HCT116 (cell line): ENCODE measurements at regions not wholly inside any gene's neighbourhood (a gene's known extent, or its start where the extent isn't known, plus 50 kb on each side); places are given as distances from the start of the nearest gene placed in this dataset.
"Not testable (repeated sequence)": the region's sequence is repeated elsewhere in the genome, so short reads cannot be mapped to it uniquely, and the experiment has no call there.

ENCODE experiments used
- ATAC-seq: fragments of 200-7000 bp; cut with Tn5 transposase; 2 replicates; pipeline ENCODE4 v1.9.1; 2020; ENCODE audit warnings: mild to moderate bottlenecking, moderate library complexity
- BruUV-seq: library from RNA; stranded (reverse); fragments of 400-500 nt; replicated peaks from 2 replicates; lab custom pipeline; 2021; lab: Mats Ljungman, UMichigan
- CTCF ChIA-PET: fragments of 300-600 bp; sonication (Branson Sonifier 250); formaldehyde crosslinking; loops from one replicate; lab custom pipeline; 2021; ENCODE audit warnings: antibody characterized with exemption; lab: Charles Lee
- POLR2A ChIA-PET: fragments of 300-600, 350-600 bp; sonication (Branson Sonifier 250); formaldehyde crosslinking; loops from one replicate; lab custom pipeline; 2021; ENCODE audit warnings: antibody characterized with exemption; lab: Charles Lee
- RAD21 ChIA-PET, 2 experiments: fragments of 300-600 bp; sonication (Branson Sonifier 250); formaldehyde crosslinking; loops; one replicate each; lab custom pipeline; 2023; ENCODE audit warnings: low total read pairs in 2 of 2; ENCODE audit not compliant: uncharacterized antibody in 2 of 2, unreplicated experiment in 2 of 2, low non-redundant PET in 1 of 2; lab: Charles Lee
- DNase-seq: peaks from one replicate; pipeline ENCODE4 v3.0.0-alpha.2; 2010; ENCODE audit warnings: low read depth, low spot score
- H2AFZ ChIP-seq: fragments of 200-600 bp; shearing (Covaris generic), sonication (generic); 2 replicates; pipeline ENCODE4 v1.6.1; 2017; ENCODE audit warnings: low read depth, mixed run types, mixed read lengths, antibody characterized with exemption, low read length; ENCODE audit not compliant: poor library complexity, severe bottlenecking
- H3K27ac ChIP-seq: 2 replicates; pipeline ENCODE4 v1.5.1; 2012; ENCODE audit warnings: low read depth, low read length
- H3K27me3 ChIP-seq: fragments of 200-600 bp; sonication (generic); 2 replicates; pipeline ENCODE4 v1.6.1; 2016; ENCODE audit warnings: mixed run types, low read length, mixed read lengths; ENCODE audit not compliant: insufficient read depth
- H3K36me3 ChIP-seq, 2 experiments: fragments of 200-500 bp in 1 of 2; fragments of 200-600 bp in 1 of 2; sonication (Bioruptor generic) in 1 of 2; sonication (generic) in 1 of 2; 2 replicates each; pipeline versions ENCODE4 v1.5.1 to v1.6.1; 2014 to 2016; ENCODE audit warnings: low read length in 2 of 2, inconsistent platforms in 1 of 2, mixed read lengths in 1 of 2, mixed run types in 1 of 2; ENCODE audit not compliant: insufficient read depth in 2 of 2, control insufficient read depth in 1 of 2
- H3K4me1 ChIP-seq, 2 experiments: fragments of 200-600 bp in 1 of 2; sonication (generic) in 1 of 2; 2 replicates each; pipeline versions ENCODE4 v1.5.1 to v1.6.1; 2012 to 2017; ENCODE audit warnings: low read length in 2 of 2, inconsistent platforms in 1 of 2, mild to moderate bottlenecking in 1 of 2, mixed read lengths in 1 of 2, mixed run types in 1 of 2, moderate library complexity in 1 of 2; ENCODE audit not compliant: insufficient read depth in 2 of 2, control insufficient read depth in 1 of 2
- H3K4me2 ChIP-seq: fragments of 200-600 bp; sonication (generic); 2 replicates; pipeline ENCODE4 v1.6.1; 2017; ENCODE audit warnings: mixed run types, low read length, mixed read lengths
- H3K4me3 ChIP-seq, 2 experiments: fragments of 200-600 bp in 1 of 2; sonication (generic) in 1 of 2; replicated peaks in 1 of 2; 2 replicates each; pipeline ENCODE4 v1.5.1; 2011 to 2016; ENCODE audit warnings: low read length in 2 of 2, control low read depth in 1 of 2, low read depth in 1 of 2, mild to moderate bottlenecking in 1 of 2, mixed read lengths in 1 of 2, mixed run types in 1 of 2
- H3K79me2 ChIP-seq: fragments of 200-600 bp; sonication (generic); 2 replicates; pipeline ENCODE4 v1.6.1; 2017; ENCODE audit warnings: mild to moderate bottlenecking, mixed run types, low read length, moderate library complexity, mixed read lengths; ENCODE audit not compliant: insufficient read depth
- H3K9ac ChIP-seq: fragments of 200-600 bp; sonication (generic); 2 replicates; pipeline ENCODE4 v1.6.1; 2016; ENCODE audit warnings: low read length, mixed read lengths
- H3K9me2 ChIP-seq: fragments of 200-600 bp; sonication (generic), shearing (Covaris generic); 2 replicates; pipeline ENCODE4 v1.6.1; 2017; ENCODE audit warnings: mixed run types, mild to moderate bottlenecking, moderate library complexity; ENCODE audit not compliant: insufficient read depth
- H3K9me3 ChIP-seq, 2 experiments: fragments of 200-500 bp in 1 of 2; fragments of 200-600 bp in 1 of 2; sonication (Bioruptor generic) in 1 of 2; sonication (generic) in 1 of 2; 2 replicates each; pipeline ENCODE4 v1.6.1; 2014 to 2017; ENCODE audit warnings: low read length in 2 of 2, mixed read lengths in 2 of 2, inconsistent platforms in 1 of 2, low read depth in 1 of 2, mild to moderate bottlenecking in 1 of 2, mixed run types in 1 of 2, moderate library complexity in 1 of 2; ENCODE audit not compliant: control insufficient read depth in 1 of 2, insufficient read depth in 1 of 2
- H4K20me1 ChIP-seq: fragments of 200-600 bp; sonication (generic), shearing (Covaris generic); 2 replicates; pipeline ENCODE4 v1.6.1; 2017; ENCODE audit warnings: mixed run types, mild to moderate bottlenecking, moderate library complexity; ENCODE audit not compliant: insufficient read depth
- CBX3 ChIP-seq: IDR thresholded peaks from 2 replicates; pipeline ENCODE4 v1.6.1; 2012; ENCODE audit warnings: low read depth
- EGR1 ChIP-seq: IDR thresholded peaks from 2 replicates; pipeline ENCODE4 v1.6.1; 2012; ENCODE audit warnings: low read depth
- ELF1 ChIP-seq: IDR thresholded peaks from 2 replicates; pipeline ENCODE4 v1.6.1; 2012; ENCODE audit warnings: low read depth, borderline replicate concordance
- POLR2AphosphoS5 ChIP-seq: IDR thresholded peaks from 2 replicates; pipeline ENCODE4 v1.6.1; 2011; ENCODE audit warnings: mild to moderate bottlenecking, low read depth, low read length, moderate library complexity
- RAD21 ChIP-seq: IDR thresholded peaks from 2 replicates; pipeline ENCODE4 v1.6.1; 2012; ENCODE audit warnings: low read depth, mild to moderate bottlenecking
- SP1 ChIP-seq: IDR thresholded peaks from 2 replicates; pipeline ENCODE4 v1.6.1; 2012; ENCODE audit warnings: low read depth
- TCF7L2 ChIP-seq: IDR thresholded peaks from 2 replicates; pipeline ENCODE4 v1.7.0; 2011; ENCODE audit warnings: borderline replicate concordance, inconsistent platforms; ENCODE audit not compliant: insufficient read depth, insufficient read length; ENCODE audit errors: extremely low read depth
- YY1 ChIP-seq: IDR thresholded peaks from 2 replicates; pipeline ENCODE4 v1.6.1; 2011; ENCODE audit warnings: low read length, low read depth, moderate library complexity, mild to moderate bottlenecking; ENCODE audit not compliant: insufficient replicate concordance; ENCODE audit errors: extremely low read depth
- ZNF274 ChIP-seq: fragments of 200-500 bp; sonication (Bioruptor generic); IDR thresholded peaks from 2 replicates; pipeline ENCODE4 v1.6.1; 2014; ENCODE audit warnings: mild to moderate bottlenecking, low read depth, low read length, inconsistent platforms
- intact Hi-C: fragments of 100-400 bp; cut with micrococcal nuclease; formaldehyde crosslinking; loops from 2 replicates; pipeline ENCODE4 v1.10.0; 2022
- TF ChIP-seq, protein P1 (sequence below): IDR thresholded peaks from 2 replicates; pipeline ENCODE4 v1.6.1; 2012
- TF ChIP-seq, protein P2 (sequence below): IDR thresholded peaks from 2 replicates; pipeline ENCODE4 v1.6.1; 2012

DNA sequence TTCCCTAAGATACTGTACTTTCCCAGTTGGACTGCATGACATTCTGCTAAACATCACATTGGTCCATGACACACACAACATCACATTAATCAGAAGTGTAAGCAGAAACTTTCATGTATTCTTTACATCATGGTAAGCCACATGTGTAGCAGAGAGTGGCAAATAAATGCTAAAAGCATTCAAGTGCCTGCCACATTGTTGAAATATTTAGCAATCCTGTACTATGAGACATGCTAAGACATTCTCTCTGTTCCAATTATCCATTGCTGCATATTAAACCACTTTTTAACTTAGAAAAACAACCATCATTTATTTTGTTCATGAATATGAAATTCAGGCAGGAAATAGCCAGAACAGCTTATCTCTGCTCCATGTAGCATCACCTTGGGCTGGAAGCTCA lies 207.7 kb upstream of the GJE1 start:
- TF ChIP-seq CBX3: no peak
- Histone ChIP-seq H2AFZ (no peak overlapping the region), H3K4me2 (no peak overlapping the region), H4K20me1 (no peaks in the 10 kb centered on the region), H3K9me3 (no peaks in the 10 kb centered on the region), H3K36me3 (no peaks in the 10 kb centered on the region), H3K27ac (no peak overlapping the region), H3K27me3 (no peaks in the 10 kb centered on the region), H3K4me3 (no peak overlapping the region), H3K9me2 (no peaks in the 10 kb centered on the region), H3K4me1 (no peaks in the 10 kb centered on the region), H3K9ac (no peak overlapping the region), H3K79me2 (no peaks in the 10 kb centered on the region)
- ChIA-PET CTCF (no interaction called here), POLR2A (no interaction called here), RAD21 (no interaction called here)
- DNase-seq: no peak
- ATAC-seq: no peak
- intact Hi-C loops: no loop called here
- BruUV-seq: no TSS peak

DNA sequence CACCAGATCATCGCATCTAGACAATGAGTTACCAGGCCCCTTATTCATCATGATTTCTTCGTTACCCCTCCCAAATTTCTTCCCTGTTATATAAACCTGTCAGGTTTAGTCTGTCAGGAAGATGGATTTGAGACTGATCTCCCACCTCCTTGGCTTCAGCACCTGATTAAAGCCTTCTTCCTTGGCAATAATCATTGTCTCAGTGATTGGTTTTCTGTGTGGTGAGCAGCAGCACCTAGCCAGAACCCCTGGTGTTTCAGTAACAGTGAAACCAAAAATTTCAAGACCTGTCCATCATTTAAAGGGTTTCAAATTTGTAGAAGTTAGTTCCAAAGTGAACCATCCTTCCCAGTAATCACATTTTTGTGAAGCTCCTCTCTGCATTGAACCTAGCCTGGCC lies 209.8 kb upstream of the GJE1 start:
- Histone ChIP-seq H3K4me3 (no peak overlapping the region), H3K27ac (no peak overlapping the region), H3K9ac (no peak overlapping the region), H4K20me1 (no peaks in the 10 kb centered on the region), H3K27me3 (no peaks in the 10 kb centered on the region), H3K4me1 (no peaks in the 10 kb centered on the region), H3K36me3 (no peaks in the 10 kb centered on the region), H3K9me3 (no peaks in the 10 kb centered on the region), H2AFZ (no peak overlapping the region), H3K4me2 (no peak overlapping the region), H3K9me2 (no peaks in the 10 kb centered on the region), H3K79me2 (no peaks in the 10 kb centered on the region)
- ATAC-seq (no peak), DNase-seq (no peak)
- POLR2A ChIA-PET: no interaction called here
- CTCF ChIA-PET: no interaction called here
- no TSS peak for BruUV-seq
- TF ChIP-seq EGR1 (no peak), ELF1 (no peak), YY1 (no peak), TCF7L2 (no peak), SP1 (no peak), RAD21 (no peak), POLR2AphosphoS5 (no peak), ZNF274 (no peak)
- TF ChIP-seq, protein P1, sequence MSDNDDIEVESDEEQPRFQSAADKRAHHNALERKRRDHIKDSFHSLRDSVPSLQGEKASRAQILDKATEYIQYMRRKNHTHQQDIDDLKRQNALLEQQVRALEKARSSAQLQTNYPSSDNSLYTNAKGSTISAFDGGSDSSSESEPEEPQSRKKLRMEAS: no peak
- TF ChIP-seq, protein P2, sequence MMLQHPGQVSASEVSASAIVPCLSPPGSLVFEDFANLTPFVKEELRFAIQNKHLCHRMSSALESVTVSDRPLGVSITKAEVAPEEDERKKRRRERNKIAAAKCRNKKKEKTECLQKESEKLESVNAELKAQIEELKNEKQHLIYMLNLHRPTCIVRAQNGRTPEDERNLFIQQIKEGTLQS: no peak
- RAD21 ChIA-PET: no interaction called here
- intact Hi-C loops: no loop called here

DNA sequence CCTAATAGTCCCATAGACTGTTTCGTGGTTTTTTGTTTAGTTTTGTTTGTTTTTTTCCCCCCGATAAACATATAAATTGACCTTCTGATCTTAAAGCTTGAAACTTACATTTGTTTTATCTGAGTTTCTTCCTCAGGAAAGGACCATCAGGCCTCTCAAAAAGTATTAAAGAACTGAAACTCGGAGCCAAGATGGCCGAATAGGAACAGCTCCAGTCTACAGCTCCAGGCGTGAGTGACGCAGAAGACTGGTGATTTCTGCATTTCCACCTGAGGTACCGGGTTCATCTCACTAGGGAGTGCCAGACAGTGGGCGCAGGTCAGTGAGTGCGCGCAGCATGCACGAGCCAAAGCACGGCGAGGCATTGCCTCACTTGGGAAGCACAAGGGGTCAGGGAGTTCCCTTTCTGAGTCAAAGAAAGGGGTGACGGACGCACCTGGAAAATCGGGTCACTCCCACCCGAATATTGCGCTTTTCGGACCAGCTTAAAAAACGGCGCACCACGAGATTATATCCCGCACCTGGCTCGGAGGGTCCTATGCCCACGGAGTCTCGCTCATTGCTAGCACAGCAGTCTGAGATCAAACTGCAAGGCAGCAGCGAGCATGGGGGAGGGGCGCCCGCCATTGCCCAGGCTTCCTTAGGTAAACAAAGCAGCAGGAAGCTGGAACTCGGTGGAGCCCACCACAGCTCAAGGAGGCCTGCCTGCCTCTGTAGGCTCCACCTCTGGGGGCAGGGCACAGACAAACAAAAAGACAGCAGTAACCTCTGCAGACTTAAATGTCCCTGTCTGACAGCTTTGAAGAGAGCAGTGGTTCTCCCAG lies 215.8 kb upstream of the GJE1 start:
- not testable (repeated sequence) for H3K4me1 ChIP-seq, H2AFZ ChIP-seq

More for the DNA sequence above, 215.8 kb upstream of the GJE1 start:
- H3K4me2 ChIP-seq, BruUV-seq, ATAC-seq, H4K20me1 ChIP-seq, H3K9ac ChIP-seq, H3K79me2 ChIP-seq, H3K27ac ChIP-seq, CTCF ChIA-PET, DNase-seq, H3K27me3 ChIP-seq, intact Hi-C loops, POLR2A ChIA-PET, H3K4me3 ChIP-seq, RAD21 ChIA-PET, H3K36me3 ChIP-seq, H3K9me3 ChIP-seq, H3K9me2 ChIP-seq: not testable (repeated sequence)
